GM12892 (cell line): ENCODE measurements at regions not wholly inside any gene's neighbourhood (a gene's known extent, or its start where the extent isn't known, plus 50 kb on each side); places are given as distances from the start of the nearest gene placed in this dataset.

Experiments
- POLR2A ChIP-seq: IDR thresholded peaks from 2 replicates; pipeline ENCODE4 v1.6.1; 2011; ENCODE audit warnings: low read depth, low read length, control low read depth
- TAF1 ChIP-seq: IDR thresholded peaks from 2 replicates; pipeline ENCODE4 v1.6.1; 2011; ENCODE audit warnings: low read depth, mild to moderate bottlenecking, control low read depth, low read length, borderline replicate concordance

GRCh38 chr15:62877276-62877857 lies 165.2 kb upstream of the TPM1 start:
- TF ChIP-seq POLR2A (no peak), TAF1 (no peak)
